GM21390 (cell line): ENCODE measurements at regions not wholly inside any gene's neighbourhood (a gene's known extent, or its start where the extent isn't known, plus 50 kb on each side); places are given as distances from the start of the nearest gene placed in this dataset.
"Not testable (repeated sequence)": the region's sequence is repeated elsewhere in the genome, so short reads cannot be mapped to it uniquely, and the experiment has no call there.

Experiments
- ATAC-seq: cut with Tn5 transposase; IDR thresholded peaks from one replicate; pipeline ENCODE4 v1.9.1; 2021; ENCODE audit not compliant: unreplicated experiment

DNA sequence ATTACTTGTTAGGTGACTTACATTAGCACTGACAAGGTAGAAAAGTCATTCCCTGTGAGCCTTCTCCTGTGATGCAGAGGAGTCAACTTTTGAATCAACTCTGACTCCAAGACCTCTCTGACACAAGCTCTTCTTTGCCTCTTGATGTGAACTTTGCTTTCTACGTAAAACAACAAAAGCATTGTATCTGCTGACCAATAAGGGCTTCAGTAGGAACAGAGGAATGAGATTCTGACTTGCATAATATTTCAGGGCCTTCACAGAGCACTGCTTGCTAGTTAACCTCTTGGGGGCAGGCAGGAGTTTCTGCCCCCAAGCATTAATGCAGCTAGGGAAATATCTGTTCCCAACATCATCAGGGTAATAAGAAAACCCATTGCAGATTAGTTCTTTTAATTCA, 791.5 kb downstream of the BCL11A start:
- ATAC-seq = no peak

GRCh38 chr2:59756150-59756549, 797.3 kb downstream of the BCL11A start:
- no peak for ATAC-seq

- no peak for ATAC-seq
Measured at GRCh38 chr2:59754011-59754735, 799.3 kb downstream of the BCL11A start.

DNA sequence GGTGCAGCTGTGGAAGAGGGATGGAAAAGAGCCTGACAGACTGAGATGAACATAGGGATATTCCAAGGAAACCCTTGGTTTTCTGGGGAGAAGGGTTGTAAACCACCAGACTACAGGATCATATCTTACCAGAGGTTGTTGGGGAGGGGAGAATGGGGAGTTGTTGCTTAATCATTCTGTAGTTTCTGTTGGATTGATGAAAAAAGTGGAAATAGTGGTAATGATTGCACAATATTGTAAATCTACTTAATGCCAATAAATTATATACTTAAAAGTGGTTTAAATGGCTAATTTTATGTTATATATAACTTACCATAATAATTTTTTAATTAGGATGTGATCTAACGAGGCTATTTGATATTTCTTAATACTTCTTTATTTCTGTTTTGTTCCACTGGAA, 800.9 kb downstream of the BCL11A start:
- no peak for ATAC-seq

DNA sequence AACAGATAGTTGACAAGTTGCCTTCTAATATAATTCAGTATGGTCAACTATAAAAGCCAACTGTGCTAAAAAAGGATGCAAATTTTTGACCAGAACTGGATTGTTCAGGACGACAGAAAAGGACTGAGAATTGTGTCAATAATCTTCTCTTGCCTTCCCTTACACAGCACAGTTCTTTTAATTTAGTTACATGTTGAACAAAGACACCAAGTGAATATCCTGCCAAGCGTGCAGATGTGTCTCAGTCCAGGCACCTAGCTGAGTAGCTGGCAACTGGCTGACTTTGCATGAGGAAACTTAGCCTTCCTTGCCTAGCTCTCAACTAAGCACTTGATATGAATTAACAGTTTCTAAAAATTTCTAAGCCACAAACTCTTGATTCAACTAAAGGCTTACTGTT, 801.4 kb downstream of the BCL11A start:
- no peak for ATAC-seq

- ATAC-seq = not testable (repeated sequence)
Measured at GRCh38 chr2:59751214-59751613, 802.2 kb downstream of the BCL11A start.

- no peak for ATAC-seq
Measured at GRCh38 chr2:59746291-59746690, 807.2 kb downstream of the BCL11A start.

DNA sequence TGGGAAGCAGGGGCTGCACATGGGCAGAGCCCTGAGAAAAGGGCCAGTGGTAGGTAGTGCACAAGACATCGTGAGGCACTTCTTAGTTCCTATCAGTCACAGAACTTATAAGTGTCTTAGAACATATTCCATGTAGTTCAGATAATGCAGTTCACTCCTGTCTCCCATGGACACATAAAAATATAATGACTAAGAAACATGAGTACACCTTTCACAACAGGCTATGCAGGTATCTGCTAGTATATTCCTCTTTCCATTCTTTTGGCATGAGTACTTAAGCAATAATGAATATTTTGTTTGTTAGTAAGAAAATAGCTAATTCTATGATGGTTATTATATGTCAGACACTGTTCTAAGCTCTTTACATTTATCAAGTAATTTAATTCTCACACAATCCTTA, 808.4 kb downstream of the BCL11A start:
- no peak for ATAC-seq

DNA sequence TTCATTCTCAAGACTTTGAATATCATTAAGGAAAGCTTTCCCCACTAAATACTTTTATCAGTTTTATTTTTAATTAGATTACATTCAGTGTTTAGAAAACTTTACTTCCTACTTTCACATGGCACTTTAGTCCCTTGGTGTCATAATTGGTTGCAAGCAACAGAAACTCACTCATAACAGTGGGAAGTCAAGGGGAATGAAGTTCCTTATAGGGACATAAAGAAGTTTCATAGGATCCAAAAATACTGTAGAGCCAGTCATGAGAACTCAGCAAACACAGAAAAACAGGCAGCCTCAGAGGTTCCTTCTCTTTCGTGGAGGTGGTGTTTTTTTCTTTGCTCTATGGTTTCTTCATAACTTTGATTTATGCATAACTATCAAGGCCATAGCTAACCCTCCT, 809.0 kb downstream of the BCL11A start:
- no peak for ATAC-seq

DNA sequence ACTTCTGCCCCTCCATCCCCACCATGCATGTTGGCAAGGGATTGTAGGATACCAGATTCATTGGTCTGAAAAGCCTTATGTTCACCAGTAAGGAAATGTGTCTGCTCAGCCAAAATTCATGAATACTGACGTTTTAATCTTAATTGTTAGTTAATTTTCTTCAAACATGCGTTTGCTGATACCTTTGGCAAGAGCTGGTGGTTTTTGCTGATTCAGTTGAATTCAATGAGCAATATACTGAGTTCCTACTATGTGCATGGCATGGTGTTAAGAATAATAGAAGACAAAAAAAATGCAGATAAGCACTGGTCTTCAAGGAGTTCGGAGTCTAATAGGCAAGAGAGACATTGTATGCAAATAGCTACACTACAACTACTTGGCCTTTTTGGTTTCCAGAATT, 811.6 kb downstream of the BCL11A start:
- no peak for ATAC-seq

- ATAC-seq = no peak
Measured at GRCh38 chr2:59739166-59739565, 814.3 kb downstream of the BCL11A start.

DNA sequence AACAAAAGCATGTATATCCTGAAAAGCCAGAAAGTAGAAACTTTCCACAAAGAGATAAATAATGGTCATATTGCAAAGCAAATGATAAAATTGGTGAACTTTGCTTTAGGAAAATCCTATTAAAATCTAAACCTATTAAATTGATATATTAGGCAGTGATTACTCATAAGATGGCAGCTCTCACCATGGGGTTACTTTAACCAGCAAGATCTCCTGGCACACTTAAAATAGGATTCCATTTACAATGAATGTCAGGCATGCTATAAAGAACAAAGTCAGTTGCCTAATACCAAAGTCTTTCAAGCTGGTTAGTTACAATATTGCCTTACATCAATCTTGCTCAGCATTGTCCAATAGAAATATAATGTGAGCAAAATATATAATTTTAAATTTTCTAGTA, 816.2 kb downstream of the BCL11A start:
- ATAC-seq = no peak

DNA sequence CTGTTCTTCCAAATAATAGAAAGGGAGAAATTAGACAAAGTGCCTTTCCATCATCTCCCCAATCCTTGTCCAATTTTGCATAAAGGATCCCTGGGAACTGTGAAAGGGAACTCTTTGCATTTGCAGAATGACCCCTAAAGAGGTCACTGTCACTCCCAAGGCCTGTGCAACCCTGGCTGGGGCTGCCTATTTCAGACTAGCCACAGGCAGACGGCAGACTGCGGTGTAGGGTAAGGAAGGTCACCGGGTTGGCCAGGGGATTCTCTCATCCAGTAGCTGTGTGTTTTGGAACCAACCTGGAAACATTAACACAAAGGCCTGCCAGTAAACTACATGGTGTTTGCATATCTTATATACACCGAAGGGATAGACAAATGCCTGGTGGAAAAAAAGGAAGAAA, 818.7 kb downstream of the BCL11A start:
- ATAC-seq = no peak

GRCh38 chr2:59733970-59734369, 819.5 kb downstream of the BCL11A start:
- ATAC-seq = no peak

DNA sequence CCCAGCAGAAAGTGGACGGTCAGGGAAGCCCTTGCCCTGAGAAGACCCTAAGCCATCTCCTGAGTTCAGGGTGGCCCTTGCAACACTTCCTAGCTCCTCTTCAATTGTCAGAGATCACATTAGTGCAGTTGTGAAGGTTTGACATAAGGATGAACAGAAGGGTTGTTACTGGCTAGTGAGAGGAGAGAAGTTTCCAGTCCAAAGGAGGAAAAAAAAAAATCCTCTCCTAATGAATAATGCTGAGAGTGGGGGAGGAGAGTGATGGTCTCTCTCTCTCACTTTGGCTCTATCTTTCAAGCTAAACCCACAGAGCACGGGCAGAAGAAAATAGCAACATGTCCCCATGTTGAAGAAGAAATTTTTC, 819.9 kb downstream of the BCL11A start:
- no peak for ATAC-seq

GRCh38 chr2:59732871-59733566, 820.4 kb downstream of the BCL11A start:
- no peak for ATAC-seq

GRCh38 chr2:59727121-59727590, 826.3 kb downstream of the BCL11A start:
- no peak for ATAC-seq

GRCh38 chr2:59726228-59727120, 827.0 kb downstream of the BCL11A start:
- ATAC-seq = no peak

DNA sequence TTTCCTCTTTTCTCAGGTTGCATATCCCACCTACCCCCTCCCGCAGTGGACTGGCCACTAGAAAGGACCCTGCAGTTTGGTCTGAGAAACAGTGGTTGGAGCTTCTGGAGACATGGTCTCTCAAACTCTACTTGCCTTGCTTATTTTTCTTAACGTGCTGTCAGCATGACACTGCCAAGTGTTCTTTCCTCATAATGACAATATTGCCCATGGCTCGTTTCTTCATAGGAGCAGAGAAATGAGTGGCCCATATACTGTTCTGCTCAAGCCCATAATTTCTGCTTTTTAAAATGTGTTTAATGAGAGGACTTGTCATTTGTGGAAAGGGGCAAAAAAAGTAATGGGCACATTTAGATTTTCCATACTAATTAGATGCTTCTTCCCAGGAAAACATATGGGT, 828.7 kb downstream of the BCL11A start:
- ATAC-seq = no peak

GRCh38 chr2:59720296-59720866, 833.1 kb downstream of the BCL11A start:
- no peak for ATAC-seq

DNA sequence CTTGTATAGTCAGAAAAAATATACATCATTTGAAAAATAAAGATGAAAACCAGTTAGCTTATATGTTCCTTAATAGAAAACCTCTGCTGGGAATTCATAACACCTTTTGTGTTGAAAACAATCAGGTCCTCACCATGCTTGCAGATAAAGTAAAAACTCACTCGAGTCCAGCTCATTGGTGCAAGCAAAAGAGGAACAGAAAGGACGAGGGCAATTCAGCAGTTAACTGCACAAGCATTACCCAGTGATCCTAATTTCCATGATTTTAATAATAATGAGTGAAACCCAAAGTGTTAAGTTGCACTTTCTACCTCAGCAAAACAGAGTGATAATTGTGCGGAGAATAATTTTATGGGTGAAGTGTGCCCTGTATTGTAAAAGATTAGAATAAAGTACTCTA, 839.9 kb downstream of the BCL11A start:
- peak; percentile 75 for ATAC-seq
